ENCODE measurements at regions not wholly inside any gene's neighbourhood (a gene's known extent, or its start where the extent isn't known, plus 50 kb on each side); places are given as distances from the start of the nearest gene placed in this dataset.

DNA sequence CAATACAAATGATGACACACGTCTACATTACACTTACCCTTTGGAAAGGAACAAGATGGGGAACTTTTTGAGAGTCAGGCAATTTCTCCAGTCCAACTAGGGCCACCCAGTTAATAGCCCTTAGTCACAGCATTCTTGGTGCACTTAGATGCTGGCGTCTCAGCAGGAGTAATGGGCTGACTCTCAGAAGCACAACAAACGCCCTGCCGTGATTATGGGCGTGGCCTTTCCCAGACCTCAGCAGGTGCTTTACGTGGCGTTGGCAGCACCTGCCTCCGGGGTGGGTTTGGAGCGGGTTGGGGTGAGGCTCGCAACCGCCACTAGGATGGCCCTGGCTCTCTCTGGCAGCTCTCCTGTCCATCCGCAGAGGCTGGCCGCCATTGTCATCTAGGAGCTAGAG lies 147.6 kb upstream of the SHH start:
- TF ChIP-seq, protein P1, sequence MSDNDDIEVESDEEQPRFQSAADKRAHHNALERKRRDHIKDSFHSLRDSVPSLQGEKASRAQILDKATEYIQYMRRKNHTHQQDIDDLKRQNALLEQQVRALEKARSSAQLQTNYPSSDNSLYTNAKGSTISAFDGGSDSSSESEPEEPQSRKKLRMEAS (IDR thresholded peaks at IDR 0.05) = 0 out of 2 replicates have a peak, but pooled peaks have one; percentile 35
- TF ChIP-seq CREB1 (IDR thresholded peaks at IDR 0.05; ENCODE audit: low read depth) (no peak), TCF12 (IDR thresholded peaks at IDR 0.05; ENCODE audit: low read depth) (peak; percentile 46; the same call in 1 of the 2 replicates), FOXM1 (IDR thresholded peaks at IDR 0.05; ENCODE audit: borderline replicate concordance, low read depth) (no peak), CEBPB (IDR thresholded peaks at IDR 0.05) (no peak), EP300 (IDR thresholded peaks at IDR 0.05; ENCODE audit: borderline replicate concordance) (peak; percentile 64), TEAD4 (IDR thresholded peaks at IDR 0.05) (peak; percentile 45; the same call in 1 of the 2 replicates), NFIC (IDR thresholded peaks at IDR 0.05) (peak; percentile 51)

DNA sequence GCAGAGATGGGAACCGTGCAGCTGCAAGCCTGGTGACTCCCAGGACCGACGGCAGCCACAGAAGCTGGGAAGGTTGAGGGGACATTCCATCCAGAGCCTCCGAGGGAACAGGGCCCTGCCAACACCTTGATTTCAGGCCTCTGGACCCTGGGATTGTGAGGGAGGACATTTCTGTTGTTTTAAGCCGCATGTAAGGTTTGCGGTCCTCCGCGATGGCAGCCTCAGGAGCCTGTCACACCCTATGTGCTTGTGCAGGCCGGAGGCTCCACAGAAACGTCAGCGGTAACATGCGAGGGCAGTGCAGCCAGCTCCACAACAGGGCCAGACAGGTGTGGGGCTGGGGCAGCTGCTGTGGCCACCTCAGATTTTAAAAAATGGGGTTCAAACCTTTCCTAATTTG lies 144.7 kb upstream of the SHH start:
- TF ChIP-seq NFIC (IDR thresholded peaks at IDR 0.05) (no peak), CEBPB (IDR thresholded peaks at IDR 0.05) (no peak), EP300 (IDR thresholded peaks at IDR 0.05; ENCODE audit: borderline replicate concordance) (no peak), TCF12 (IDR thresholded peaks at IDR 0.05; ENCODE audit: low read depth) (no peak), CREB1 (IDR thresholded peaks at IDR 0.05; ENCODE audit: low read depth) (no peak), TAF1 (IDR thresholded peaks at IDR 0.05; ENCODE audit: low read depth) (no peak), FOXM1 (IDR thresholded peaks at IDR 0.05; ENCODE audit: borderline replicate concordance, low read depth) (no peak), RAD21 (IDR thresholded peaks at IDR 0.05; ENCODE audit: low read depth) (no peak), TEAD4 (IDR thresholded peaks at IDR 0.05) (no peak)
- TF ChIP-seq, protein P2, sequence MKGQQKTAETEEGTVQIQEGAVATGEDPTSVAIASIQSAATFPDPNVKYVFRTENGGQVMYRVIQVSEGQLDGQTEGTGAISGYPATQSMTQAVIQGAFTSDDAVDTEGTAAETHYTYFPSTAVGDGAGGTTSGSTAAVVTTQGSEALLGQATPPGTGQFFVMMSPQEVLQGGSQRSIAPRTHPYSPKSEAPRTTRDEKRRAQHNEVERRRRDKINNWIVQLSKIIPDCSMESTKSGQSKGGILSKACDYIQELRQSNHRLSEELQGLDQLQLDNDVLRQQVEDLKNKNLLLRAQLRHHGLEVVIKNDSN (IDR thresholded peaks at IDR 0.05) = no peak

DNA sequence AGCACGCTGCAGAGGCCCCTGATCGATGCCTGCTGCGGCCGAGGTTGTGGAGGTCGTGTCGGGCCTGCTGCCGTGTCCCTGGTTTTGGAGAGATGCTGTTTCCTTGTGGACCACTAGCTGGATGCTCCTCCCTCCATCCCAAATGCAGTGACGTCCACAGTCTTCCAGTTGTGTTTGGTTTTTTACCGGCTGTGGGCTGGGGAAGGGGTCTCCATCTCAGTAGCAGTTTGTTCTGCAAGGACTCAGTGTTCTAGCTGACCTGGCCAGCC lies 143.0 kb upstream of the SHH start:
- no peak for TF ChIP-seq ZBTB7A (IDR thresholded peaks at IDR 0.05; ENCODE audit: low read depth)
- no peak for TF ChIP-seq RAD21 (IDR thresholded peaks at IDR 0.05; ENCODE audit: low read depth)
- TF ChIP-seq TEAD4 (IDR thresholded peaks at IDR 0.05) = no peak
- no peak for TF ChIP-seq TAF1 (IDR thresholded peaks at IDR 0.05; ENCODE audit: low read depth)
- no peak for TF ChIP-seq CEBPB (IDR thresholded peaks at IDR 0.05)
- TF ChIP-seq, protein P3, sequence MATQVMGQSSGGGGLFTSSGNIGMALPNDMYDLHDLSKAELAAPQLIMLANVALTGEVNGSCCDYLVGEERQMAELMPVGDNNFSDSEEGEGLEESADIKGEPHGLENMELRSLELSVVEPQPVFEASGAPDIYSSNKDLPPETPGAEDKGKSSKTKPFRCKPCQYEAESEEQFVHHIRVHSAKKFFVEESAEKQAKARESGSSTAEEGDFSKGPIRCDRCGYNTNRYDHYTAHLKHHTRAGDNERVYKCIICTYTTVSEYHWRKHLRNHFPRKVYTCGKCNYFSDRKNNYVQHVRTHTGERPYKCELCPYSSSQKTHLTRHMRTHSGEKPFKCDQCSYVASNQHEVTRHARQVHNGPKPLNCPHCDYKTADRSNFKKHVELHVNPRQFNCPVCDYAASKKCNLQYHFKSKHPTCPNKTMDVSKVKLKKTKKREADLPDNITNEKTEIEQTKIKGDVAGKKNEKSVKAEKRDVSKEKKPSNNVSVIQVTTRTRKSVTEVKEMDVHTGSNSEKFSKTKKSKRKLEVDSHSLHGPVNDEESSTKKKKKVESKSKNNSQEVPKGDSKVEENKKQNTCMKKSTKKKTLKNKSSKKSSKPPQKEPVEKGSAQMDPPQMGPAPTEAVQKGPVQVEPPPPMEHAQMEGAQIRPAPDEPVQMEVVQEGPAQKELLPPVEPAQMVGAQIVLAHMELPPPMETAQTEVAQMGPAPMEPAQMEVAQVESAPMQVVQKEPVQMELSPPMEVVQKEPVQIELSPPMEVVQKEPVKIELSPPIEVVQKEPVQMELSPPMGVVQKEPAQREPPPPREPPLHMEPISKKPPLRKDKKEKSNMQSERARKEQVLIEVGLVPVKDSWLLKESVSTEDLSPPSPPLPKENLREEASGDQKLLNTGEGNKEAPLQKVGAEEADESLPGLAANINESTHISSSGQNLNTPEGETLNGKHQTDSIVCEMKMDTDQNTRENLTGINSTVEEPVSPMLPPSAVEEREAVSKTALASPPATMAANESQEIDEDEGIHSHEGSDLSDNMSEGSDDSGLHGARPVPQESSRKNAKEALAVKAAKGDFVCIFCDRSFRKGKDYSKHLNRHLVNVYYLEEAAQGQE (IDR thresholded peaks at IDR 0.05; ENCODE audit: low read depth) = no peak
- no peak for TF ChIP-seq TCF12 (IDR thresholded peaks at IDR 0.05; ENCODE audit: low read depth)
- TF ChIP-seq YY1 (IDR thresholded peaks at IDR 0.05; ENCODE audit: low read depth) = no peak
- TF ChIP-seq NFIC (IDR thresholded peaks at IDR 0.05) = no peak
- TF ChIP-seq, protein P2 (IDR thresholded peaks at IDR 0.05) = no peak

DNA sequence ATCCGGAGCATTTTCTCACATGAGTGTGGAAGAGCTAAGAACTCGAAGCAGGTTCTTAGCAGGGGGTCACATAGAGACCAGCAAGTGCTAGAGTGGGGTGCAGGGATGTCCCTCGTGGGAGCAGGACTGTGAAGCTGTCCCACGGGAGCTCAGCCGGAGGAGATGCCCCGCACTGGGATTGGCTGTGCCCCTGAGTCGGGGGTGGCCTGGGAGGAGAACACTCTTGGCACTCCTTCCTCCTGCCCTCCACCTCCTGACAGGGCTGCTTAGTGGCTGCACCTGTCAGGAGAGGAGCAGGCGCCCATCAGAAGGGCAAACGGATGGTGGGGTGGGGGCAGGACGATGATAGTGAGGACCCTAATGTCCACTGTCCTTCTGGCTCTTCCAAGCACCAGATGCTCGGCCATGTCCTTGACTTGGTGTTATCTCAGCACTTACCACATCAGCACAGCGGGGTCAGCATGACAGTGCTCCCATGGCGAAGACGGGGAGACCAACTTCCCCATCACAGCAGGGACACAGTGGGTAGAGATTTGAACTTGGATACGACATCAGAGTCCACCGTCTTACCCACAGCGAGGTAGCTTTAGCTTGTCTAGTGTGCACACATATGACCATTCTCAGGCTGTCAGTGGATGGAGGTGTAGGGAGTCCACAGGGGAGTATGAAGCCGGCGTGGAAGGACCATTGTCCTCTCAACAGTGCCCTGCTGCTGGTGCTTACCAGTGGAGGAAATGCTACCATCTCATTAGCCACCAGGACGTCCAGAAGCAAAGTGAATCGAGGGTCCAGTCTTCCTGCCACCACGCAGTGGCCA lies 142.5 kb upstream of the SHH start:
- TF ChIP-seq RAD21 (IDR thresholded peaks at IDR 0.05; ENCODE audit: low read depth) = no peak
- TF ChIP-seq NFIC (IDR thresholded peaks at IDR 0.05) = no peak
- no peak for TF ChIP-seq EP300 (IDR thresholded peaks at IDR 0.05; ENCODE audit: borderline replicate concordance)
- TF ChIP-seq, protein P2 (IDR thresholded peaks at IDR 0.05) = no peak
- TF ChIP-seq EGR1 (IDR thresholded peaks at IDR 0.05) = no peak
- TF ChIP-seq ZBTB7A (IDR thresholded peaks at IDR 0.05; ENCODE audit: low read depth) = no peak
- no peak for TF ChIP-seq CREB1 (IDR thresholded peaks at IDR 0.05; ENCODE audit: low read depth)
- no peak for TF ChIP-seq CEBPB (IDR thresholded peaks at IDR 0.05)
- no peak for TF ChIP-seq YY1 (IDR thresholded peaks at IDR 0.05; ENCODE audit: low read depth)
- no peak for TF ChIP-seq TAF1 (IDR thresholded peaks at IDR 0.05; ENCODE audit: low read depth)
- TF ChIP-seq, protein P1 (IDR thresholded peaks at IDR 0.05) = no peak
- no peak for TF ChIP-seq FOXM1 (IDR thresholded peaks at IDR 0.05; ENCODE audit: borderline replicate concordance, low read depth)
- TF ChIP-seq TCF12 (IDR thresholded peaks at IDR 0.05; ENCODE audit: low read depth) = no peak
- TF ChIP-seq, protein P3 (IDR thresholded peaks at IDR 0.05; ENCODE audit: low read depth) = no peak
- no peak for TF ChIP-seq TEAD4 (IDR thresholded peaks at IDR 0.05)

DNA sequence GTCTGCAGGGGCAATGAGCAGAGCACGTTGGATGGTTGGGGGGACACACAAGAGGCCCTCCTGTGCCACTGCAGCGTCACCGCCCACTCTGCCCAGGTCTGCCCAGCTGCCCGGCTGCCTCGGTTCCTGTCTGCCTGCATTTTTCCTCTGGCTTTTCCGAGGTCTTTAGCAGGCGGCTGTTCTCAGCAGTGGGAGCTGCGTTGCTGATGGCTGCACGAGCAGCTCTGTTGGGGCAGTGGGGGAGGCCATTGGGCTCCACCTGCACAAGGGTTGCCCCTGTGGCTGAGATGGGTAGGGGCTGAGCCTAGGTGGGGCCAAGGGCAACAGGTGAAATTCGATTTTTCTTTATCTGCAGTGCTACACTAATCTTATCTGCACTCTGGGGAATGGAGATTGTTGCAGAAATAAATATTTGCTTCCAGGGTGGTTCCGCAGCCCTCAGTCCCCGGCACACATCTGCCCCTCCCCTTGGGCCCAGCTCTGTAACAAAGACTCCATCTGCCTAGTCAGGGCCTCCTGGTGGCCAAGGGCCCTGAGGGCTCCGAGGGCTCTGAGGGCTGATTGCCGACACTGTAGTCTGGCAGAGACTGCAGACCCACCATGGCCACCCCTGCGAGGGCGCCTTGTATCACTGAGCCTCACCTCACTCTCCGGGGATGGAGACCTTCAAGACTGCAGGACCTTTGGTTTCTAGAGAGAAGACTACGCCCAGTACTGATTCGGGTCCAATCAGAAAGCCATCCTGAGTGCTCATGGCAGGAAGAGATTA lies 141.7 kb upstream of the SHH start:
- TF ChIP-seq RAD21 (IDR thresholded peaks at IDR 0.05; ENCODE audit: low read depth) (no peak), TEAD4 (IDR thresholded peaks at IDR 0.05) (no peak), NFIC (IDR thresholded peaks at IDR 0.05) (no peak), EGR1 (IDR thresholded peaks at IDR 0.05) (no peak), CREB1 (IDR thresholded peaks at IDR 0.05; ENCODE audit: low read depth) (no peak), FOXM1 (IDR thresholded peaks at IDR 0.05; ENCODE audit: borderline replicate concordance, low read depth) (no peak), TCF12 (IDR thresholded peaks at IDR 0.05; ENCODE audit: low read depth) (no peak), YY1 (IDR thresholded peaks at IDR 0.05; ENCODE audit: low read depth) (no peak), TAF1 (IDR thresholded peaks at IDR 0.05; ENCODE audit: low read depth) (no peak), CEBPB (IDR thresholded peaks at IDR 0.05) (no peak), EP300 (IDR thresholded peaks at IDR 0.05; ENCODE audit: borderline replicate concordance) (no peak), ZBTB7A (IDR thresholded peaks at IDR 0.05; ENCODE audit: low read depth) (no peak)
- TF ChIP-seq, protein P2 (IDR thresholded peaks at IDR 0.05) = no peak
- TF ChIP-seq, protein P1 (IDR thresholded peaks at IDR 0.05) = no peak
- TF ChIP-seq, protein P3 (IDR thresholded peaks at IDR 0.05; ENCODE audit: low read depth) = no peak

Data from Ishikawa (cell line).